HCT116 (cell line): ENCODE measurements at regions not wholly inside any gene's neighbourhood (a gene's known extent, or its start where the extent isn't known, plus 50 kb on each side); places are given as distances from the start of the nearest gene placed in this dataset.

ENCODE experiments used
- CEBPB ChIP-seq: IDR thresholded peaks from 2 replicates; pipeline ENCODE4 v1.6.1; 2012; ENCODE audit warnings: low read depth
- CTCF ChIP-seq, 3 experiments: fragments of 200-600 bp in 1 of 3; sonication (generic) in 1 of 3; IDR thresholded peaks in 2 of 3; conservative IDR thresholded peaks in 1 of 3; 2 replicates each; pipeline ENCODE4 v1.5.1; 2012 to 2017; ENCODE audit warnings: low read depth in 2 of 3, low read length in 2 of 3, antibody characterized with exemption in 1 of 3, borderline replicate concordance in 1 of 3, control low read depth in 1 of 3, mild to moderate bottlenecking in 1 of 3, mixed read lengths in 1 of 3, mixed run types in 1 of 3, moderate library complexity in 1 of 3; ENCODE audit not compliant: insufficient read depth in 1 of 3
- EGR1 ChIP-seq: IDR thresholded peaks from 2 replicates; pipeline ENCODE4 v1.6.1; 2012; ENCODE audit warnings: low read depth
- EZH2 ChIP-seq: fragments of 200-600 bp; sonication (generic); IDR thresholded peaks from 2 replicates; pipeline ENCODE4 v1.6.1; 2017; ENCODE audit warnings: antibody characterized with exemption, mixed run types
- EZH2phosphoT487 ChIP-seq: fragments of 200-600 bp; IDR thresholded peaks from 2 replicates; pipeline ENCODE4 v1.6.1; 2018; ENCODE audit warnings: antibody characterized with exemption, borderline replicate concordance
- FOSL1 ChIP-seq: IDR thresholded peaks from 2 replicates; pipeline ENCODE4 v1.6.1; 2012; ENCODE audit warnings: low read depth
- JUND ChIP-seq: IDR thresholded peaks from 2 replicates; pipeline ENCODE4 v1.6.1; 2012
- MAX ChIP-seq: IDR thresholded peaks from 2 replicates; pipeline ENCODE4 v1.6.1; 2012
- POLR2A ChIP-seq: IDR thresholded peaks from 2 replicates; pipeline ENCODE4 v1.7.0; 2011; ENCODE audit warnings: borderline replicate concordance; ENCODE audit not compliant: insufficient read depth, insufficient read length; ENCODE audit errors: extremely low read depth
- POLR2AphosphoS5 ChIP-seq: IDR thresholded peaks from 2 replicates; pipeline ENCODE4 v1.6.1; 2011; ENCODE audit warnings: mild to moderate bottlenecking, low read depth, low read length, moderate library complexity
- TCF7L2 ChIP-seq: IDR thresholded peaks from 2 replicates; pipeline ENCODE4 v1.7.0; 2011; ENCODE audit warnings: borderline replicate concordance, inconsistent platforms; ENCODE audit not compliant: insufficient read depth, insufficient read length; ENCODE audit errors: extremely low read depth
- ZFX ChIP-seq: fragments of 450-650 bp; IDR thresholded peaks from 2 replicates; pipeline ENCODE4 v1.6.1; 2017
- ZNF274 ChIP-seq: fragments of 200-500 bp; sonication (Bioruptor generic); IDR thresholded peaks from 2 replicates; pipeline ENCODE4 v1.6.1; 2014; ENCODE audit warnings: mild to moderate bottlenecking, low read depth, low read length, inconsistent platforms

GRCh38 chr4:1518997-1519700 lies 112.9 kb upstream of the NKX1-1 start:
- no peak for TF ChIP-seq POLR2AphosphoS5
- TF ChIP-seq ZFX, result no peak
- TF ChIP-seq EZH2, result no peak
- no peak for TF ChIP-seq CTCF (IDR thresholded peaks at IDR 0.05 in 2 of 3, conservative IDR thresholded peaks at IDR 0.05 in 1 of 3; ENCODE audit: borderline replicate concordance in 1 of 3, insufficient read depth in 1 of 3, low read depth in 2 of 3, low read length in 2 of 3)
- no peak for TF ChIP-seq EZH2phosphoT487
- TF ChIP-seq CEBPB, result no peak
- TF ChIP-seq ZNF274, result no peak
- TF ChIP-seq EGR1, result no peak
- TF ChIP-seq POLR2A, result no peak
- no peak for TF ChIP-seq TCF7L2
- TF ChIP-seq JUND, result no peak
- TF ChIP-seq FOSL1, result no peak
- no peak for TF ChIP-seq MAX
